Gastroesophageal sphincter (tissue), 4 donors: ENCODE measurements at regions not wholly inside any gene's neighbourhood (a gene's known extent, or its start where the extent isn't known, plus 50 kb on each side); places are given as distances from the start of the nearest gene placed in this dataset.
A peak's percentile ranks its signal among the peaks of the same experiment; 100 is the strongest.
"Not testable (repeated sequence)": the region's sequence is repeated elsewhere in the genome, so short reads cannot be mapped to it uniquely, and the experiment has no call there.

Source experiments
- ATAC-seq: fragments of 150-250 bp; one replicate; pipeline ENCODE4 v1.9.1; 2016; ENCODE audit warnings: mild to moderate bottlenecking, moderate library complexity
- H3K27ac ChIP-seq, 4 donors: fragments of 200-600 bp; sonication (generic) in 3 of 4; 1 replicate in 3 of 4; 2 replicates in 1 of 4; pipeline ENCODE4 v1.5.1; 2016 to 2019
- H3K27me3 ChIP-seq: fragments of 200-600 bp; sonication (generic); one replicate; pipeline ENCODE4 v1.5.1; 2019
- H3K36me3 ChIP-seq, 2 donors: fragments of 200-600 bp; sonication (generic); one replicate each; pipeline ENCODE4 v1.5.1; 2019; ENCODE audit warnings: control low read depth in 1 of 2
- H3K4me1 ChIP-seq, 3 donors: fragments of 200-600 bp; sonication (generic); 1 replicate in 2 of 3; 2 replicates in 1 of 3; pipeline ENCODE4 v1.5.1; 2016 to 2019; ENCODE audit warnings: control low read depth in 2 of 3
- H3K4me3 ChIP-seq, 2 donors: fragments of 200-600 bp; sonication (generic); one replicate each; pipeline ENCODE4 v1.5.1; 2019; ENCODE audit warnings: mild to moderate bottlenecking in 1 of 2, moderate library complexity in 1 of 2
- H3K9me3 ChIP-seq, 3 donors: fragments of 200-600 bp; sonication (generic); one replicate each; pipeline ENCODE4 v1.5.1; 2017 to 2019; ENCODE audit warnings: control low read depth in 2 of 3
- CTCF ChIP-seq, 4 experiments: fragments of 200-600 bp in 2 of 4; fragments of 450-650 bp in 2 of 4; sonication (generic) in 1 of 4; IDR thresholded peaks; one replicate each; pipeline ENCODE4 v1.5.1; 2017 to 2019; ENCODE audit warnings: antibody characterized with exemption in 4 of 4, mild to moderate bottlenecking in 2 of 4, moderate library complexity in 2 of 4
- EP300 ChIP-seq: sonication (generic); formaldehyde crosslinking; IDR thresholded peaks from one replicate; pipeline ENCODE4 v1.6.1; 2017; ENCODE audit warnings: antibody characterized with exemption, mild to moderate bottlenecking
- POLR2A ChIP-seq, 2 donors: fragments of 450-650 bp; IDR thresholded peaks; one replicate each; pipeline ENCODE4 v1.6.1; 2017; ENCODE audit warnings: antibody characterized with exemption in 2 of 2, mild to moderate bottlenecking in 2 of 2, moderate library complexity in 1 of 2
- POLR2AphosphoS5 ChIP-seq: sonication (generic); formaldehyde crosslinking; IDR thresholded peaks from one replicate; pipeline ENCODE4 v1.6.1; 2017; ENCODE audit warnings: antibody characterized with exemption
- WGBS, 2 donors: methylation state at CpG; one replicate each; pipeline ENCODE4 v1.1.5; 2018; ENCODE audit warnings: low coverage in 1 of 2; 5-methylcytosine and 5-hydroxymethylcytosine counted together

- H3K4me3 ChIP-seq, result no peak overlapping the region
- ATAC-seq, result peak; percentile 18
- H3K9me3 ChIP-seq, result peaks cover 0 to 14% (median 0%) of the 10 kb centered on the region in 3 donors
- H3K36me3 ChIP-seq, result no peaks in the 10 kb centered on the region
- H3K27ac ChIP-seq, result no peak overlapping the region
- peaks cover 22% of the 10 kb centered on the region for H3K27me3 ChIP-seq
- 79% methylated on average over 3 of the region's 11 CpGs; no CpG with 5 or more reads in 1 of the 2 donors for WGBS, 2 donors
- TF ChIP-seq CTCF (IDR thresholded peaks at IDR 0.05) (no peak), POLR2AphosphoS5 (no peak), EP300 (no peak), POLR2A (IDR thresholded peaks at IDR 0.05) (no peak)
- no peaks in the 10 kb centered on the region for H3K4me1 ChIP-seq
Measured at GRCh38 chr14:105905456-105905855, 379.1 kb downstream of the TMEM121 start.

DNA sequence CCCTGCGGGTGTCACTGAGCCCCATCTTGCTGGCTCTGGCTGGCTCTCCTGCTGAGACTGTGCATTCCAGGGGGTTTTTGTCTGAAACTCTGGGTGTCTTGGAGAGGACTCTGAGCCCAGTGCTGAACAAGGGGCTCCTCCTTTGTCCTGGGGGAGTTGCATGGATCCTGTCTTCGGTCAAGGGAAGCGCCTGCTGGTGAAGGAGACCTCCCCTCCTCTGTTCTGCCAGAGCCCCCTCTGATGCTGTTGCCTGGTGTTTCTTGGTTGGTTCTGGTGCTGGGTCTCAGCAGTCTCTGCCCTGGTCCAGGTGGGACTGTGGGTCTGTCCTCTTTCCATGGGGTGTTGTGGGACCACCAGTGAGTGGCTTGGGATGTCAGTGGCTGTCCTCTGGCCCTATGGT, 380.9 kb downstream of the TMEM121 start:
- Histone ChIP-seq H3K4me3 (no peak overlapping the region), H3K27ac (no peak overlapping the region), H3K36me3 (no peaks in the 10 kb centered on the region), H3K9me3 (peaks cover 0 to 14% (median 0%) of the 10 kb centered on the region in 3 donors), H3K27me3 (peaks cover 16% of the 10 kb centered on the region), H3K4me1 (no peaks in the 10 kb centered on the region)
- WGBS, 2 donors, result no CpG with 5 or more reads among the region's 3 CpGs
- ATAC-seq, result no peak
- no peak for TF ChIP-seq EP300
- TF ChIP-seq CTCF (IDR thresholded peaks at IDR 0.05), result no peak
- TF ChIP-seq POLR2AphosphoS5, result no peak
- TF ChIP-seq POLR2A (IDR thresholded peaks at IDR 0.05), result no peak

GRCh38 chr14:105908006-105908405, 381.6 kb downstream of the TMEM121 start:
- no peaks in the 10 kb centered on the region for H3K4me1 ChIP-seq
- no peak for TF ChIP-seq EP300
- no peak for TF ChIP-seq POLR2A (IDR thresholded peaks at IDR 0.05)
- no peak for TF ChIP-seq CTCF (IDR thresholded peaks at IDR 0.05)
- no peak for TF ChIP-seq POLR2AphosphoS5

GRCh38 chr14:105908481-105908911, 382.1 kb downstream of the TMEM121 start:
- ATAC-seq, result no peak
- TF ChIP-seq POLR2AphosphoS5 (no peak), EP300 (no peak), POLR2A (IDR thresholded peaks at IDR 0.05) (no peak), CTCF (IDR thresholded peaks at IDR 0.05) (no peak)
- Histone ChIP-seq H3K4me1 (no peaks in the 10 kb centered on the region), H3K27me3 (peaks cover 16% of the 10 kb centered on the region), H3K36me3 (no peaks in the 10 kb centered on the region), H3K4me3 (no peak overlapping the region), H3K27ac (no peak overlapping the region), H3K9me3 (peaks cover 0 to 14% (median 0%) of the 10 kb centered on the region in 3 donors)
- WGBS, 2 donors, result 17 to 80% methylated on average over 1 of the region's 9 CpGs

More at GRCh38 chr14:105908006-105908405, 381.6 kb downstream of the TMEM121 start:
- WGBS, 2 donors, result 79% methylated on average over 4 of the region's 6 CpGs; no CpG with 5 or more reads in 1 of the 2 donors
- Histone ChIP-seq H3K9me3 (peaks cover 0 to 14% (median 0%) of the 10 kb centered on the region in 3 donors), H3K4me3 (no peak overlapping the region), H3K36me3 (no peaks in the 10 kb centered on the region), H3K27me3 (peaks cover 16% of the 10 kb centered on the region), H3K27ac (no peak overlapping the region)
- no peak for ATAC-seq

DNA sequence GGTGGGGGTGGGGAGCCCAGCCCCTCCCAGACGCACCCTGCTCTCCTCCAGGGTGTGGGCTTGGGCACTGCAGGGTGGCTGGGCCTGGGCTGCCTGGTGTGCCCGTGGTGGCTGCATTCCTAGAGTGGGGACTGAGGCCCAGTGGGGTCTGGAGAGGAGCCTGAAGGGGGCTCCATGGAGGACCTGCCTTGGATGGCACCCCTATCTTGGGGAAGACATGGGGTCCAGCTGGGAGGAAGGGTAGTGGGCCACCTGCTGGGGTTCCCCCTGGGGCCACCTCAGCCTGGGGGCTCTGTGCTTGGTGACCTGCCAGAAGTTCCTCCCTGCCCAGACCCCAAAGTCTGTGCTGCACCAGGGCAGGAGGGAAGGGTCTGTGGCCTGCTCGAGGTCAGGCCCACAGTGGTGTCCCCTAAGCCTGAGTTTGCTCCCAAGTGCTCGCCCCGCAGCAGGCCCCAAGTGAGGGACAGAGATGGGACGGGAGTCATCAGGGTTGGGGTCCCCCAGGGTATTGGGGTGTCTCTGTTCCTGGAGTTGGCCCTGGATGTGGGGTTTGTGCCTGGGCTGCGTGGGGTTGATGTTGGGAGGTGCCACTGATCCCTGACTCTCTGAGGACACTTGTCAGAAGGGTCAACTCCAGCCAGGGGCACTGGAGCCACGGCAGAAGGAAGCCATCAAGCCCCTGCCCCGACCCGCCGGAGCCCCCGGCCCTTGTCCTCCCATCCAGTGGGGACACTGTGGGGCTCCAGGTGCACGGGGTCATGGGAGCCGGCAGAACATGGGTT, 382.9 kb downstream of the TMEM121 start:
- no peaks in the 10 kb centered on the region for H3K36me3 ChIP-seq
- peaks cover 0 to 14% (median 0%) of the 10 kb centered on the region in 3 donors for H3K9me3 ChIP-seq
- 100% methylated on average over 2 of the region's 14 CpGs; no CpG with 5 or more reads in 1 of the 2 donors for WGBS, 2 donors
- no peak overlapping the region for H3K27ac ChIP-seq
- H3K27me3 ChIP-seq, result peaks cover 16% of the 10 kb centered on the region
- no peak for ATAC-seq
- no peak for TF ChIP-seq EP300
- no peaks in the 10 kb centered on the region for H3K4me1 ChIP-seq
- H3K4me3 ChIP-seq, result no peak overlapping the region

DNA sequence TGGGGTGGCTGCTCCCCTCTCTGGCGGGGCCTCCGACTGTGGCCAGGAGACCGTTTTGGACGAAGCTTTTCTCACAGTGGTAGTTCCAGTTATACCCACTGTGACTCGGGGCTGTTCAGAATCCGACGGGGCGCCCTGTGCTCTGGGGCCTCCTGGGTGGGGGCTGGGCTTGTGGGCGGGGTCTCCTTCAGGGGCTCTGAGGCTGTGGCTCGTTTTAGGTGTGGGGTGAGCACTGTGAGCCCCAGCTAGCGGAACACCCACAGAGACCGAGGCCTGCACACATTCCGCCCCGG, 383.4 kb downstream of the TMEM121 start:
- not testable (repeated sequence) for H3K36me3 ChIP-seq, H3K4me1 ChIP-seq, H3K27ac ChIP-seq, H3K4me3 ChIP-seq, ATAC-seq
- H3K9me3 ChIP-seq, result peaks cover 0 to 14% (median 0%) of the 10 kb centered on the region in 3 donors
- peaks cover 16% of the 10 kb centered on the region for H3K27me3 ChIP-seq
- no CpG with 5 or more reads among the region's 14 CpGs for WGBS, 2 donors
